ENCODE measurements at regions not wholly inside any gene's neighbourhood (a gene's known extent, or its start where the extent isn't known, plus 50 kb on each side); places are given as distances from the start of the nearest gene placed in this dataset.

GRCh38 chr1:183753464-183753891 is 51.4 kb upstream of the RGL1 start:
- Mint-ChIP-seq H3K4me3 (ENCODE audit: unreplicated experiment) (no peak overlapping the region), H3K36me3 (ENCODE audit: low read depth, unreplicated experiment) (peaks cover 4% of the 10 kb centered on the region), H3K27me3 (ENCODE audit: low read depth, unreplicated experiment) (no peaks in the 10 kb centered on the region), H3K27ac (ENCODE audit: unreplicated experiment) (no peak overlapping the region), H3K9me3 (ENCODE audit: unreplicated experiment) (peaks cover 5% of the 10 kb centered on the region), H3K4me1 (ENCODE audit: low read depth, unreplicated experiment) (peaks cover 12% of the 10 kb centered on the region)
- H3K4me1 ChIP-seq (ENCODE audit: insufficient read depth, low read length), result peaks cover 7% of the 10 kb centered on the region
- no peak overlapping the region for H3K9ac ChIP-seq (ENCODE audit: low read length)
- H3K27ac ChIP-seq (ENCODE audit: low read depth, low read length), result no peak overlapping the region
- H3K79me2 ChIP-seq (ENCODE audit: insufficient read depth, low read length), result no peaks in the 10 kb centered on the region
- no peaks in the 10 kb centered on the region for H3K27me3 ChIP-seq (ENCODE audit: insufficient read depth, low read length)
- peaks cover 5% of the 10 kb centered on the region for H3K9me3 ChIP-seq (ENCODE audit: insufficient read depth, low read depth, low read length)
- DNase-seq (ENCODE audit: low read depth), result no peak
- no peaks in the 10 kb centered on the region for H3K36me3 ChIP-seq (ENCODE audit: insufficient read depth, low read length)
- no peak overlapping the region for H3K4me3 ChIP-seq (ENCODE audit: insufficient read depth, low read depth, low read length)
- no peaks in the 10 kb centered on the region for H4K20me1 ChIP-seq (ENCODE audit: insufficient read depth, low read length)
- TF ChIP-seq EZH2 (IDR thresholded peaks at IDR 0.05; ENCODE audit: insufficient read depth, low read length) (no peak), CTCF (IDR thresholded peaks at IDR 0.05; ENCODE audit: insufficient read depth, low read depth, low read length) (no peak)
- H3K4me2 ChIP-seq (ENCODE audit: low read length), result no peak overlapping the region
- no peak overlapping the region for H2AFZ ChIP-seq (ENCODE audit: low read depth, low read length)
- FAIRE-seq, result no peak

GRCh38 chr1:183744132-183744913 is 60.6 kb upstream of the RGL1 start:
- Histone ChIP-seq H3K36me3 (ENCODE audit: insufficient read depth, low read length) (no peaks in the 10 kb centered on the region), H3K27ac (ENCODE audit: low read depth, low read length) (no peak overlapping the region), H3K4me3 (ENCODE audit: insufficient read depth, low read depth, low read length) (no peak overlapping the region), H3K4me2 (ENCODE audit: low read length) (no peak overlapping the region), H2AFZ (ENCODE audit: low read depth, low read length) (no peak overlapping the region), H3K9ac (ENCODE audit: low read length) (no peak overlapping the region), H3K4me1 (ENCODE audit: insufficient read depth, low read length) (no peaks in the 10 kb centered on the region), H3K27me3 (ENCODE audit: insufficient read depth, low read length) (no peaks in the 10 kb centered on the region), H3K79me2 (ENCODE audit: insufficient read depth, low read length) (no peaks in the 10 kb centered on the region), H3K9me3 (ENCODE audit: insufficient read depth, low read depth, low read length) (peaks cover 3% of the 10 kb centered on the region), H4K20me1 (ENCODE audit: insufficient read depth, low read length) (no peaks in the 10 kb centered on the region)
- Mint-ChIP-seq H3K27me3 (ENCODE audit: low read depth, unreplicated experiment) (no peaks in the 10 kb centered on the region), H3K4me1 (ENCODE audit: low read depth, unreplicated experiment) (no peaks in the 10 kb centered on the region), H3K4me3 (ENCODE audit: unreplicated experiment) (no peak overlapping the region), H3K9me3 (ENCODE audit: unreplicated experiment) (peaks cover 11% of the 10 kb centered on the region), H3K36me3 (ENCODE audit: low read depth, unreplicated experiment) (peaks cover 4% of the 10 kb centered on the region), H3K27ac (ENCODE audit: unreplicated experiment) (no peak overlapping the region)
- FAIRE-seq (no peak), DNase-seq (ENCODE audit: low read depth) (no peak)
- TF ChIP-seq CTCF (IDR thresholded peaks at IDR 0.05; ENCODE audit: insufficient read depth, low read depth, low read length) (no peak), EZH2 (IDR thresholded peaks at IDR 0.05; ENCODE audit: insufficient read depth, low read length) (no peak)

- no peak overlapping the region for H3K4me3 Mint-ChIP-seq (ENCODE audit: unreplicated experiment)
- Histone ChIP-seq H3K4me2 (ENCODE audit: low read length) (no peak overlapping the region), H3K79me2 (ENCODE audit: insufficient read depth, low read length) (no peaks in the 10 kb centered on the region), H3K36me3 (ENCODE audit: insufficient read depth, low read length) (no peaks in the 10 kb centered on the region), H3K9me3 (ENCODE audit: insufficient read depth, low read depth, low read length) (peaks cover 3% of the 10 kb centered on the region), H4K20me1 (ENCODE audit: insufficient read depth, low read length) (no peaks in the 10 kb centered on the region), H3K9ac (ENCODE audit: low read length) (no peak overlapping the region), H3K4me3 (ENCODE audit: insufficient read depth, low read depth, low read length) (no peak overlapping the region), H3K4me1 (ENCODE audit: insufficient read depth, low read length) (no peaks in the 10 kb centered on the region), H2AFZ (ENCODE audit: low read depth, low read length) (no peak overlapping the region), H3K27me3 (ENCODE audit: insufficient read depth, low read length) (no peaks in the 10 kb centered on the region), H3K27ac (ENCODE audit: low read depth, low read length) (no peak overlapping the region)
- no peaks in the 10 kb centered on the region for H3K4me1 Mint-ChIP-seq (ENCODE audit: low read depth, unreplicated experiment)
- TF ChIP-seq CTCF (IDR thresholded peaks at IDR 0.05; ENCODE audit: insufficient read depth, low read depth, low read length) (no peak), EZH2 (IDR thresholded peaks at IDR 0.05; ENCODE audit: insufficient read depth, low read length) (no peak)
- peaks cover 1% of the 10 kb centered on the region for H3K36me3 Mint-ChIP-seq (ENCODE audit: low read depth, unreplicated experiment)
- H3K27ac Mint-ChIP-seq (ENCODE audit: unreplicated experiment), result no peak overlapping the region
- peaks cover 6% of the 10 kb centered on the region for H3K9me3 Mint-ChIP-seq (ENCODE audit: unreplicated experiment)
- DNase-seq (ENCODE audit: low read depth) (no peak), FAIRE-seq (no peak)
- no peaks in the 10 kb centered on the region for H3K27me3 Mint-ChIP-seq (ENCODE audit: low read depth, unreplicated experiment)
These were observed 62.6 kb upstream of the RGL1 start for GRCh38 chr1:183742355-183742754.
